ENCODE measurements at regions not wholly inside any gene's neighbourhood (a gene's known extent, or its start where the extent isn't known, plus 50 kb on each side); places are given as distances from the start of the nearest gene placed in this dataset.

- TF ChIP-seq SUZ12 (IDR thresholded peaks at IDR 0.05; ENCODE audit: extremely low read depth, insufficient read depth, insufficient read length) = no peak
- no peak for TF ChIP-seq ZNF274 (IDR thresholded peaks at IDR 0.05; ENCODE audit: low read depth, low read length)
These were observed 277.6 kb upstream of the NCAM2 start for GRCh38 chr21:20720623-20721022.

Measured in NT2/D1 (cell line).